Upper lobe of left lung (tissue), 6 donors: ENCODE measurements at regions not wholly inside any gene's neighbourhood (a gene's known extent, or its start where the extent isn't known, plus 50 kb on each side); places are given as distances from the start of the nearest gene placed in this dataset.

ENCODE experiments used
- ATAC-seq, 2 donors: fragments of 200-7000 bp; cut with Tn5 transposase; one replicate each; pipeline ENCODE4 v1.9.1; 2022; ENCODE audit warnings: mild to moderate bottlenecking in 2 of 2, moderate library complexity in 2 of 2; ENCODE audit not compliant: low FRiP score in 2 of 2
- DNase-seq, 2 donors: peaks; one replicate each; pipeline ENCODE4 v3.0.0-alpha.2; 2019 to 2020
- H3K27ac ChIP-seq, 4 donors: fragments of 200-600 bp; sonication (generic); one replicate each; pipeline ENCODE4 v1.5.1; 2016 to 2019
- H3K27me3 ChIP-seq, 4 donors: fragments of 200-600 bp; sonication (generic); one replicate each; pipeline ENCODE4 v1.5.1; 2017 to 2019
- H3K36me3 ChIP-seq, 4 donors: fragments of 200-600 bp; sonication (generic); one replicate each; pipeline ENCODE4 v1.5.1; 2016 to 2019
- H3K4me1 ChIP-seq, 4 donors: fragments of 200-600 bp; sonication (generic); one replicate each; pipeline ENCODE4 v1.5.1; 2018 to 2019
- H3K4me3 ChIP-seq, 4 donors: fragments of 200-600 bp; sonication (generic); one replicate each; pipeline ENCODE4 v1.5.1; 2017 to 2019; ENCODE audit warnings: mild to moderate bottlenecking in 2 of 4, moderate library complexity in 1 of 4
- H3K9me3 ChIP-seq, 4 donors: fragments of 200-600 bp; sonication (generic); one replicate each; pipeline ENCODE4 v1.5.1; 2018 to 2019
- CTCF ChIP-seq, 6 experiments: fragments of 450-650 bp in 4 of 6; fragments of 200-600 bp in 2 of 6; sonication (generic) in 2 of 6; IDR thresholded peaks; one replicate each; pipeline ENCODE4 v1.5.1; 2016 to 2019; ENCODE audit warnings: antibody characterized with exemption in 6 of 6
- EP300 ChIP-seq, 4 donors: sonication (generic); formaldehyde crosslinking; IDR thresholded peaks; one replicate each; pipeline ENCODE4 v1.5.1; 2017; ENCODE audit warnings: antibody characterized with exemption in 4 of 4, control low read depth in 2 of 4
- POLR2A ChIP-seq, 4 donors: fragments of 450-650 bp; IDR thresholded peaks; one replicate each; pipeline ENCODE4 v1.5.1; 2016 to 2017; ENCODE audit warnings: antibody characterized with exemption in 4 of 4, mild to moderate bottlenecking in 2 of 4
- POLR2AphosphoS5 ChIP-seq, 2 donors: sonication (generic); formaldehyde crosslinking; IDR thresholded peaks; one replicate each; pipeline ENCODE4 v1.5.1; 2017; ENCODE audit warnings: antibody characterized with exemption in 2 of 2
- WGBS, 2 donors: methylation state at CpG; one replicate each; pipeline ENCODE4 v1.1.5; 2017 to 2018; 5-methylcytosine and 5-hydroxymethylcytosine counted together
- donor health status: DM: no; HTN: no; CAD: no; lungs with moderate emphysema.
- donor health status: DM: no; HTN: yes; CAD: no; lungs with severe emphysema.

DNA sequence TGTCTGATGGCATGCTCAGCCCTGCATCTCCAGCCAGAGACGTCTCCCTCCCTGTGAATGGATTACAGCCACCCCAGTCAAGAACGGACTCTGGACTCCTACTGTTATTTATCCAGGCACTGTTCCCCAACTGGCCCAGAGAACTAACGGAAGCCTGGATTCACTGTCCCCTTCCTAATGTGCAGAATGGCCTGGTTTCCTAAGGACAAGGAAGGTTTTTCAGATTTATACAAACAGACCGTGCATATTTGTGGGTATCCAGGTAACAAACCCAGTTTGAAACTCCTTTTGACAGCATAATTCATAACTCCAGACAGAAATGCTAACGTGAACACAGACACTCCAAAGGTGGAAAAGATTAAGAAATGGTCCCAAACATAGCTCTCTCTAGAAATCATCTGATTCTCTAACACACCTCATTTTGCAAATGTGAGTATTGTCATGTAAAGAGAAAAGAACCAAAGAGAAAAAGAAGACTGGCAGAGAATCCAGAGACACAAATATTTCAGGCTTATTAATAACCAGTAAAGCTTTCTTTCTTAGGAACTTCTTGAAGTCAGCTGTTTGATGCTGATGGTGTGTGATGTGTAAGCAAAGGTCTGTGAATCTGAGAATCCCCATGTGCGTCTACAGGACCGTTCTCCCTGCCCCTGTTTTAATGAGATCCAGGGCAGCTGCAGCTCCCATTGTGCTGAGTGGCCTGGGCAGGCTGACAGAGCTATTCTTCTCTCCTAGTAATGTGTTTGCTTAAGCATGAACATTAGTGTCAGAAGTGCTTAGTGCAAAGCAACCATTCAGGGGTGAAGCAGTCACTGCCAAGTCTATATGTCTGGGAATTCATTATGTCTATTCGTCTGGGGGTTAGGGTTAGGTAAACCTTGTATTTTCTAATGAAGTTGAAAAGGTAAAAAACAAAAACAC, 86.8 kb upstream of the HIF1A start:
- ATAC-seq: no peak
- peaks cover 6 to 13% (median 8%) of the 10 kb centered on the region in 4 donors for H3K4me1 ChIP-seq
- H3K27me3 ChIP-seq: no peaks in the 10 kb centered on the region
- no peak for TF ChIP-seq CTCF (IDR thresholded peaks at IDR 0.05)
- TF ChIP-seq POLR2AphosphoS5 (IDR thresholded peaks at IDR 0.05): no peak
- no peak for TF ChIP-seq POLR2A (IDR thresholded peaks at IDR 0.05)
- no peak for TF ChIP-seq EP300 (IDR thresholded peaks at IDR 0.05)
- H3K36me3 ChIP-seq: no peaks in the 10 kb centered on the region
- H3K27ac ChIP-seq: peak overlapping the region in 2 of 4 donors; percentile 36 to 41
- H3K4me3 ChIP-seq: no peak overlapping the region
- 57 to 65% methylated on average over 7 to 8 of the region's 8 CpGs for WGBS, 2 donors
- no peaks in the 10 kb centered on the region for H3K9me3 ChIP-seq
- no peak for DNase-seq

- Histone ChIP-seq H3K9me3 (no peaks in the 10 kb centered on the region), H3K27me3 (no peaks in the 10 kb centered on the region), H3K4me1 (peaks cover 6 to 13% (median 8%) of the 10 kb centered on the region in 4 donors), H3K36me3 (no peaks in the 10 kb centered on the region), H3K4me3 (no peak overlapping the region), H3K27ac (peak overlapping the region in 2 of 4 donors; percentile 36 to 41)
- 56 to 64% methylated on average over 10 of the region's 10 CpGs for WGBS, 2 donors
- TF ChIP-seq EP300 (IDR thresholded peaks at IDR 0.05) (no peak), CTCF (IDR thresholded peaks at IDR 0.05) (no peak), POLR2AphosphoS5 (IDR thresholded peaks at IDR 0.05) (no peak), POLR2A (IDR thresholded peaks at IDR 0.05) (no peak)
- DNase-seq: peak in 1 of 2 donors; percentile 18
- ATAC-seq: no peak
These were observed 86.0 kb upstream of the HIF1A start for GRCh38 chr14:61609191-61609843.

GRCh38 chr14:61609884-61610283, 85.4 kb upstream of the HIF1A start:
- ATAC-seq (no peak), DNase-seq (no peak)
- Histone ChIP-seq H3K4me3 (no peak overlapping the region), H3K36me3 (no peaks in the 10 kb centered on the region), H3K27me3 (no peaks in the 10 kb centered on the region), H3K9me3 (no peaks in the 10 kb centered on the region), H3K27ac (peak overlapping the region in 1 of 4 donors; percentile 36), H3K4me1 (peaks cover 6 to 13% (median 8%) of the 10 kb centered on the region in 4 donors)
- WGBS, 2 donors: 75 to 83% methylated on average over 5 of the region's 5 CpGs
- TF ChIP-seq POLR2AphosphoS5 (IDR thresholded peaks at IDR 0.05) (no peak), CTCF (IDR thresholded peaks at IDR 0.05) (no peak), EP300 (IDR thresholded peaks at IDR 0.05) (no peak), POLR2A (IDR thresholded peaks at IDR 0.05) (no peak)

DNA sequence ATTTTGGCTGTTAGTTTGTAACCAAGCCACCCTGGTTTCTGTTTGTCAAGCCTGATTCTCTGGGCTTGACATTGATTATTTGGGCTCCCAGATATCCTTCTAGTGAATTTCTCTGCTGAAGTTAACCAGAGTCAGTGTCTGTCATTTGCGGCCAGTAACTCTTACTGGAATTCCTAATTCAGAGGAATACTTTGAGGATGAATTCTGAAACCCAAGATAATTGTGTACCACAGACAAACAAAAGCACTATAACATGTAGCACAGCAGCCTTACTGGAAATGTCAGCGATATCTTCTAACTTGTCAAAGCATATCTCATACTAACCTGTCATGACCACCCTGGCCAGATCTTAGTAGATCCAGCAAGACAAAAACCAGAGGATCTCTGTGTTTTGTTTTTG, 84.4 kb upstream of the HIF1A start:
- Histone ChIP-seq H3K4me1 (peaks cover 6 to 13% (median 9%) of the 10 kb centered on the region in 4 donors), H3K36me3 (no peaks in the 10 kb centered on the region), H3K27ac (no peak overlapping the region), H3K9me3 (no peaks in the 10 kb centered on the region), H3K27me3 (no peaks in the 10 kb centered on the region), H3K4me3 (no peak overlapping the region)
- ATAC-seq (no peak), DNase-seq (no peak)
- no peak for TF ChIP-seq POLR2AphosphoS5 (IDR thresholded peaks at IDR 0.05)
- no peak for TF ChIP-seq POLR2A (IDR thresholded peaks at IDR 0.05)
- no peak for TF ChIP-seq CTCF (IDR thresholded peaks at IDR 0.05)
- no peak for TF ChIP-seq EP300 (IDR thresholded peaks at IDR 0.05)
- 98% methylated on average over 2 of the region's 2 CpGs for WGBS, 2 donors
